ENCODE measurements at regions not wholly inside any gene's neighbourhood (a gene's known extent, or its start where the extent isn't known, plus 50 kb on each side); places are given as distances from the start of the nearest gene placed in this dataset.

DNA sequence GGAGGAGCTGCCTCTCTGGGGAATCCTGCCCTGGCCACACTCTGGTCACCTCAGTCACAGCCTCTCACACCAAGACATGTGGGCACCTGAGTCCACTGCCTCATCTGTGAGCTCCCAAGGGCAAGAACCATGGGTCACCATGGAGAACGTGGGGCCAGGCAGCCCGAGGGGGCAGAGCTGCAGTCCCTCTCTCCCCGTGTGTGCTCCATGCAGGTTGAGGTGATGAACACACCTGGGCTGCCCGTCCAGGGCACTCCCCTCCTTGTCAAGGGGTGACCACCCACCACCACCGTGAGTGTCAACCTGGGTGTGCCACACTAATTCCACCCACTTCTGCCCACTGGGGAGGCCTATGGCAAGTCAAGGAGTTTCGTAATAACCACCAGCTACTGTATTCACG lies 159.6 kb upstream of the RAB6C start:
- no peaks in the 10 kb centered on the region for H3K9me3 ChIP-seq (ENCODE audit: low read depth, low read length)
- H3K4me2 ChIP-seq (ENCODE audit: insufficient read depth, low read length), result no peak overlapping the region
- DNase-seq (ENCODE audit: insufficient read length, low spot score, missing footprints), result no peak
- no peaks in the 10 kb centered on the region for H3K4me1 ChIP-seq (ENCODE audit: insufficient read depth, low read length)
- no peaks in the 10 kb centered on the region for H3K27me3 ChIP-seq (ENCODE audit: insufficient read depth, low read length)
- no peaks in the 10 kb centered on the region for H4K20me1 ChIP-seq (ENCODE audit: insufficient read depth, low read length)
- H2AFZ ChIP-seq (ENCODE audit: low read length), result no peak overlapping the region
- TF ChIP-seq, protein P1, sequence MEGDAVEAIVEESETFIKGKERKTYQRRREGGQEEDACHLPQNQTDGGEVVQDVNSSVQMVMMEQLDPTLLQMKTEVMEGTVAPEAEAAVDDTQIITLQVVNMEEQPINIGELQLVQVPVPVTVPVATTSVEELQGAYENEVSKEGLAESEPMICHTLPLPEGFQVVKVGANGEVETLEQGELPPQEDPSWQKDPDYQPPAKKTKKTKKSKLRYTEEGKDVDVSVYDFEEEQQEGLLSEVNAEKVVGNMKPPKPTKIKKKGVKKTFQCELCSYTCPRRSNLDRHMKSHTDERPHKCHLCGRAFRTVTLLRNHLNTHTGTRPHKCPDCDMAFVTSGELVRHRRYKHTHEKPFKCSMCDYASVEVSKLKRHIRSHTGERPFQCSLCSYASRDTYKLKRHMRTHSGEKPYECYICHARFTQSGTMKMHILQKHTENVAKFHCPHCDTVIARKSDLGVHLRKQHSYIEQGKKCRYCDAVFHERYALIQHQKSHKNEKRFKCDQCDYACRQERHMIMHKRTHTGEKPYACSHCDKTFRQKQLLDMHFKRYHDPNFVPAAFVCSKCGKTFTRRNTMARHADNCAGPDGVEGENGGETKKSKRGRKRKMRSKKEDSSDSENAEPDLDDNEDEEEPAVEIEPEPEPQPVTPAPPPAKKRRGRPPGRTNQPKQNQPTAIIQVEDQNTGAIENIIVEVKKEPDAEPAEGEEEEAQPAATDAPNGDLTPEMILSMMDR (IDR thresholded peaks at IDR 0.05; ENCODE audit: extremely low read depth, low read depth, low read length), result no peak
- H3K4me3 ChIP-seq (ENCODE audit: insufficient read depth, low read length), result no peak overlapping the region
- no peaks in the 10 kb centered on the region for H3K36me3 ChIP-seq (ENCODE audit: insufficient read depth, low read length)
- H3K79me2 ChIP-seq (ENCODE audit: insufficient read depth, low read length), result no peaks in the 10 kb centered on the region
- H3K27ac ChIP-seq (ENCODE audit: low read depth, low read length), result no peak overlapping the region

DNA sequence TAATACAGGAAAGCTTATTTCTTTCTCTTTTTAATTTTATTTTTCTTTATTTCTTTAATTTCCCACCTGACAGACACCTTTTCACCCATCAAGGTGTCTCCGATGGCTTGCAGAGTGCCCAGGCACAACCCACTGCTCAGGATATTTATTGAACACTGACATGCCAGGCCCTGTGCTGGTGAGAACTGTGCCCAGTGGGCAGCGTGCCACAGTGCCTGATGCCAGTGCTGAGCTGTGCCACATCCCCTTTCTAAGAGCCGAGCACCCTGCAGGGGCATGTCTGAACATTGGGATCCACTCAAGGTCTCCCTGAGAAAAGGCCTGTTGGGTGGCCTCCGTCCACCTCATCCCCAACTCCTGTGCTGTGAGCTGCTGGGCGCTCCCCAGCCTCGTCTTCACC lies 158.6 kb upstream of the RAB6C start:
- no peaks in the 10 kb centered on the region for H3K79me2 ChIP-seq (ENCODE audit: insufficient read depth, low read length)
- no peak overlapping the region for H3K4me3 ChIP-seq (ENCODE audit: insufficient read depth, low read length)
- no peaks in the 10 kb centered on the region for H3K36me3 ChIP-seq (ENCODE audit: insufficient read depth, low read length)
- no peaks in the 10 kb centered on the region for H4K20me1 ChIP-seq (ENCODE audit: insufficient read depth, low read length)
- H3K9me3 ChIP-seq (ENCODE audit: low read depth, low read length), result no peaks in the 10 kb centered on the region
- H2AFZ ChIP-seq (ENCODE audit: low read length), result no peak overlapping the region
- no peak overlapping the region for H3K27ac ChIP-seq (ENCODE audit: low read depth, low read length)
- no peak overlapping the region for H3K4me2 ChIP-seq (ENCODE audit: insufficient read depth, low read length)
- no peaks in the 10 kb centered on the region for H3K27me3 ChIP-seq (ENCODE audit: insufficient read depth, low read length)
- TF ChIP-seq, protein P1 (IDR thresholded peaks at IDR 0.05; ENCODE audit: extremely low read depth, low read depth, low read length), result no peak
- no peaks in the 10 kb centered on the region for H3K4me1 ChIP-seq (ENCODE audit: insufficient read depth, low read length)
- DNase-seq (ENCODE audit: insufficient read length, low spot score, missing footprints), result no peak

DNA sequence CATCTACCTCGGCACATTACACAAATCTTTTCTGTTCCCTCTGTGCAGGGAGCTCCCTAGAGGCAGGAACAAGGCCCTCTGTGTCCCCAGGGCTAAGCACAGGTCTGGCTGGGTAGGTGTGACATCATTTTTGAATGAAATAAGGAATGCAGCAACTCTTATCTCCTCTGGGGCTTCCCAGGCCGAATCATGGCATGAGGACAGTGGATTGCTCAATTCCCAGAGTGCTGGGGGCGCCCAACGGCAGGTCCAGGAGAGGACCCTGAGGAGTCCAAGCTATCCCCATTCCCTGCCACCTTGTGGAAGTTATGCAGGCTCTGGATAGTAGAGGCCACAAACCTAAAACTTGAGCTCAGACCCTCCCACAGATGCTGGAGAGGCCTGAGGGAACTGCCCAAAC lies 158.0 kb upstream of the RAB6C start:
- Histone ChIP-seq H4K20me1 (ENCODE audit: insufficient read depth, low read length) (no peaks in the 10 kb centered on the region), H3K79me2 (ENCODE audit: insufficient read depth, low read length) (no peaks in the 10 kb centered on the region), H3K36me3 (ENCODE audit: insufficient read depth, low read length) (no peaks in the 10 kb centered on the region), H3K27me3 (ENCODE audit: insufficient read depth, low read length) (no peaks in the 10 kb centered on the region), H2AFZ (ENCODE audit: low read length) (no peak overlapping the region), H3K9me3 (ENCODE audit: low read depth, low read length) (no peaks in the 10 kb centered on the region), H3K4me2 (ENCODE audit: insufficient read depth, low read length) (no peak overlapping the region), H3K4me1 (ENCODE audit: insufficient read depth, low read length) (no peaks in the 10 kb centered on the region), H3K27ac (ENCODE audit: low read depth, low read length) (no peak overlapping the region), H3K4me3 (ENCODE audit: insufficient read depth, low read length) (no peak overlapping the region)
- DNase-seq (ENCODE audit: insufficient read length, low spot score, missing footprints), result no peak
- TF ChIP-seq, protein P1 (IDR thresholded peaks at IDR 0.05; ENCODE audit: extremely low read depth, low read depth, low read length), result no peak

DNA sequence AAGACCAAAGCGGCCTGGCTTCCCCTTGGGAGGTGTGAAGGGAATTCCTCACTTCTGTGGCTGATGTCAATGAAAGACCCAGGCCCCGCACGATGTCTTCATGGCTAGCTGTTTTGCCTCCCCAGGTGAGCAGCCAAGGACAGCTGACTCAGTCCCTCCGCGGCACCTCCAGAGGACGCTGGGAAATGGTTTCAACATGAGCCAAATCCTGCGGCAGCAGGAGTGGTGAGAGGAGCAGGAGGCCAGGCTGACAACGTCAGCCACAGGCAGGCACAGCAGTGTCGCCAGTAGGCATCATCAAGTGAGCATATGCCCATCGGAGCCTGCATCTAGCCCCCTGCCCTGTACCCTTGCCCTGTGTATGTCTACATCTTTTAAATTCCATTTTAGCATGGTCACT lies 156.4 kb upstream of the RAB6C start:
- H3K4me2 ChIP-seq (ENCODE audit: insufficient read depth, low read length), result no peak overlapping the region
- no peak overlapping the region for H3K27ac ChIP-seq (ENCODE audit: low read depth, low read length)
- no peaks in the 10 kb centered on the region for H3K36me3 ChIP-seq (ENCODE audit: insufficient read depth, low read length)
- no peaks in the 10 kb centered on the region for H3K79me2 ChIP-seq (ENCODE audit: insufficient read depth, low read length)
- DNase-seq (ENCODE audit: insufficient read length, low spot score, missing footprints), result no peak
- TF ChIP-seq, protein P1 (IDR thresholded peaks at IDR 0.05; ENCODE audit: extremely low read depth, low read depth, low read length), result no peak
- no peak overlapping the region for H3K4me3 ChIP-seq (ENCODE audit: insufficient read depth, low read length)
- no peak overlapping the region for H2AFZ ChIP-seq (ENCODE audit: low read length)
- no peaks in the 10 kb centered on the region for H3K27me3 ChIP-seq (ENCODE audit: insufficient read depth, low read length)
- H3K4me1 ChIP-seq (ENCODE audit: insufficient read depth, low read length), result no peaks in the 10 kb centered on the region
- H4K20me1 ChIP-seq (ENCODE audit: insufficient read depth, low read length), result no peaks in the 10 kb centered on the region
- no peaks in the 10 kb centered on the region for H3K9me3 ChIP-seq (ENCODE audit: low read depth, low read length)
